Stimulated activated naive CD8-positive, alpha-beta T cell treated with anti-CD3 and anti-CD28 coated beads, Interleukin-15, Interleukin-2, amounts not matched to agents 100 U/mL and 50 U/mL, for 24 hours (primary cell): ENCODE measurements at regions not wholly inside any gene's neighbourhood (a gene's known extent, or its start where the extent isn't known, plus 50 kb on each side); places are given as distances from the start of the nearest gene placed in this dataset.

Experiments
- ATAC-seq: fragments of 150-1000 bp; cut with Tn5 transposase; one replicate; pipeline ENCODE4 v1.10.0; 2021
- DNase-seq: peaks from one replicate; pipeline ENCODE4 v3.0.0; 2021

DNA sequence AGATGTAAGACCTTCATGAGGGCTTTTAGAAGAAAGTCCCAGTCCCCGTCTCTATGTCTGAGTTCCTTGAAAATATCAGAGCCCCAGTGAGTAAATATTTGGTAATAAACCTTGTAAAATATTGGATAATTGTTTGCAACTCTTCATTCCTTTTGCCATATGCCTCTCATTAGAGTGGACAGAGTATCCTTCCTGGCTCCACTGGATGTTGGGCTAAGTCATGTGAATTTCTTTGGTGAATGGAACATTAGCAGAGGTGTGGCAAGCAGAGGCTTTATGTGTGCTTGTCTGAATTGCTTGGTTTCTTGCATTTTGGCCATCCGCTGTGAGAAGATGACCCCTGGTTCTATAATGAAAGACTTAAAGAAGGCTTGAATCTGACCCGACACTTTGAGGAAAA is 490.3 kb downstream of the METTL15 start:
- no peak for ATAC-seq
- DNase-seq: no peak

DNA sequence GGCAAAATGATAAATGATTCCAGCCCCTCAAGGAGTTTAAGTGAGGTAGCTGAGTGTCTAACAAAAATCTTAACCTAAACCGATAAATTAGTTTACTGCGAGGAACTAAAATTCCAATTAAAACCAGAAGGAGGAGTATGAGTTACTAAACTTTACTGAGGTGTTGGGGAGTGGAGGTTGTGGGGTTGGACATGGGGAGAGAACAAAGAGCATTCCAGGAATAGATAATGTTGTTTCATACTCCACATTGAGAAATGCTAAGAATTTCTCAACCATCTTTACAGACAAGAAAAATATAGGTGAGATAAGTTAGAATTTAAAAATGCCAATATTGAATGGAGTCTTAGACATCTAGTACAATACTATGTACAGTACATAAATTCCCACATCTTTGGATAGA is 488.6 kb downstream of the METTL15 start:
- DNase-seq (no peak), ATAC-seq (no peak)

DNA sequence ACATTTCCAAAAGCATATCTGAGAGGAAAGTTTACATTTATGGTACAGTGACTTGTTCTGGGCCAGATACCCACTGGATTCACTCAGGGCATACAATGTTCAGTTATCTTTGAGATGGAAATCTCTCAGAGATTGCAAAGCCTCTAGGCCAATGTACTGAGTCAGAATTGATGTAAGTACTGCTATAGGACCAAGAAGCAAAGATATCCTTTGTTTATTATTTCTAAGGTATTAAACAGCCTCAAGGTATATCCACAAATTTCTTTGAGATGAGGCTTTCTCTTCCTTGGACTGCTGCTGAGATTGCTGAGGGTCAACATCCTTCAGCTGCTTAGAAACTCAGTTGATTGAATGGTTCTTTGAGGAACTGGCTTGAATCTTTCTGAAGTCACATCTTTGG is 484.0 kb downstream of the METTL15 start:
- DNase-seq: no peak
- ATAC-seq: no peak

DNA sequence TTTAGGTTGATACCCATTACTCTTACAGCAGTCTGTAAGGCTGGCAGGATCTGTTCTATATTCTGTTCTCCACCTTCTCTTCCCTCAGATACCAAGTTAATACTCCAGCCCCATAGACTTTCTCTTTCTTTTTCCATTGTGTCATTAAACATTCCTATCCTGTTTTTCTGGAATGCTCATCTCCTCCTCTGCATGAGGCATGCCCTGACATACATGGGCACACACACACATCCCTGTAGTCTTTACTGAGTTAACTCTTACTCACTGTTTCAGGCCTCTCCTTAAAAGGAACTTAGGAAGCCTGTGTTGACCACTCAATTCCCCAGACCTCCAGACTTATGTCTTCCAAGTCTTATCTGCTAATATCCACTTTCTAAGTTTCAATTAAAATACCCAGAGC is 476.8 kb downstream of the METTL15 start:
- no peak for ATAC-seq
- no peak for DNase-seq

DNA sequence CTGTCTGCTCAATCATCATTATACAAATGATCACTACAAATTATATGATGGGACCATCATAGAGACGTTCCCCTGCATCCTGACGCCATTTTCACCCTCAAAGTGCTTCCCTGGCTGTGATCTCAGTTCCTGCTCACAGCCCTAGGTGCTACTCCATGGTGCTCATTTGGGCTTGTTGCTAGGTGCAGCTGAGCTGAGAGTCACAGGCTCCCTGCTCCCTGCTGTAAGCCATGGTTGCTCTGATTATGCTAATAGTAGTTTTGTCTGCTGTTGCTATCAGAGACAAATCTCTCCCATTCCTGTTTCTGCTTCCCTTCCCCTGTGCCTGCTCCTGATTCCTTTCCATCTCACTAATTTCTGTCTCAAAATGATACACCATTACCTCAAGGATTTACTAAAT is 474.3 kb downstream of the METTL15 start:
- no peak for ATAC-seq

DNA sequence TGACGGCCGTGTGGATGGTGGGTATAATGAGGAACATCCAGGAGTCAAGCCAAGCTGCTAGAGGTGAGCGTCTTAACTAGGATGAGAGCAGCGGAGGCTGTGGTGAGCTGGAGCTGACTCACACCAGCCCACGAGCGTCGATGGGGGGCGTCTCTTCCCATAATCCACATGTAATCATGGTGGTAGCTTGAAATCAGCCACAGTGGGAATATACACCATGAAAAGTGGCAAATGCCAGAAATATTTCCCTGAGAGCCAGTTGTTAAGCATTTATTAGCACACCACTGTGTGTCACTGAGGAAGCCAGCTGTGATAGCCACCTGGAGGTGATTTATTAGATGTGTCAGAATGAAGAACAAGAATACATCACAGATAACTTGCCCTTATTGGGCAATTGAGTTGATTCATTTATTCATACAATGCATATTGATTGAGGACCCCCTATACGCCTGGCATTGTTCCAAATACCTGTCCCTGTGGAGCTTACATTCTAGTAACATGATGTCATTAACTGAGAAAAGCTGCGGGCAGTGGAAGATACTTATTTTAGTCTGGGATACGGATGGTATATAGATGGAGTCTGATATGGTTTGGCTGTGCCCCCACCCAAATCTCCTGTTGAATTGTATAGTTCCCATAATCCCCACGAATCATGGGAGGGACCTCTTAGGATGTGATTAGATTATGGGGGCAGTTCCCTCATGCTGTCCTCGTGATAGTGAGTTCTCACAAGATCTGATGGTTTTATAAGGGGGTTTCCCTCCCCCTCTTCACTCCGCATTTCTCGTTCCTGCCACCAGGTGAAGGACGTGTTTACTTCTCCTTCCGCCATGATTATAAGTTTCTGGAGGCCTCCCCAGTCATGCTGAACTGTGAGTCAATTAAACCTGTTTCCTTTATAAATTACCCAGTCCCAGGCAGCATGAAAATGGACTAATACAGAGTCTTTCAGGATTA is 473.4 kb downstream of the METTL15 start:
- no peak for ATAC-seq
- DNase-seq: no peak

More for the DNA sequence above, 474.3 kb downstream of the METTL15 start:
- DNase-seq: no peak

DNA sequence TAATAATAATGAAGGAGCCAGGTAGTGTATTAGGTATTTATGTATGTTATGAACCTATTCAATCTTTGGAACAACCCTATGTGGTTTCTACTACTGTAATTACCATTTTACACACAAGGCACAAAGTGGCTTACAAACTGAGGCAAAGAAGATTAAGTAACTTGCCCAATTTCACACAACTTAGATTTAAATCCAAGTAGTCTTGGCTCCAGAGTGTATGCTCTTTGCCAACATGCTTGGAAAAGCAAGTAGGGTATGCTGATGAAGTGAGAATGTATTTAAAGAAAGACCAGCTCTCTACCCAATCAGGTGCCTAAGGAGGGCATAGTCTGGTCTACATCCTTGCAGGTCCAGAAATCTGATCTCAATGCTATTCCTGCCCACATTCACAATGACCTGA is 463.2 kb downstream of the METTL15 start:
- DNase-seq: no peak
- no peak for ATAC-seq

DNA sequence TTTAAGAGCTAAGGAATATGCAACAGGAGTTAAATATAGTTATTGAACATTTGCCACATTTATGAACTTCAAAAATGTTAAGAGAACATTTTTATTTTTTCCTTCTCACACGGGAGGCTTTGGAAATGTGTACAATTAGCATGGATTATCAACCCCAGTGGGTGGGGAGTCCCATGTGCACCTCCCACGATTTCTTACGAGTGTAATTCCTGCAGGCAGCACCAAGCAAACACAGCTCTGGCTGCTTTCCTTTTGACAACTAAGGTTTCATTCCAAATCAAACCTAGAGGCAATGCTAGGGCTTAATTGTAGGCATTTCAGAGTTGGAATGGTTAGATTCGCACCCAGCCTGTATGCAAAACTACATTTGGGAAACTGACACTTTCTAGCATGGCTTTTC is 460.9 kb downstream of the METTL15 start:
- ATAC-seq: no peak

DNA sequence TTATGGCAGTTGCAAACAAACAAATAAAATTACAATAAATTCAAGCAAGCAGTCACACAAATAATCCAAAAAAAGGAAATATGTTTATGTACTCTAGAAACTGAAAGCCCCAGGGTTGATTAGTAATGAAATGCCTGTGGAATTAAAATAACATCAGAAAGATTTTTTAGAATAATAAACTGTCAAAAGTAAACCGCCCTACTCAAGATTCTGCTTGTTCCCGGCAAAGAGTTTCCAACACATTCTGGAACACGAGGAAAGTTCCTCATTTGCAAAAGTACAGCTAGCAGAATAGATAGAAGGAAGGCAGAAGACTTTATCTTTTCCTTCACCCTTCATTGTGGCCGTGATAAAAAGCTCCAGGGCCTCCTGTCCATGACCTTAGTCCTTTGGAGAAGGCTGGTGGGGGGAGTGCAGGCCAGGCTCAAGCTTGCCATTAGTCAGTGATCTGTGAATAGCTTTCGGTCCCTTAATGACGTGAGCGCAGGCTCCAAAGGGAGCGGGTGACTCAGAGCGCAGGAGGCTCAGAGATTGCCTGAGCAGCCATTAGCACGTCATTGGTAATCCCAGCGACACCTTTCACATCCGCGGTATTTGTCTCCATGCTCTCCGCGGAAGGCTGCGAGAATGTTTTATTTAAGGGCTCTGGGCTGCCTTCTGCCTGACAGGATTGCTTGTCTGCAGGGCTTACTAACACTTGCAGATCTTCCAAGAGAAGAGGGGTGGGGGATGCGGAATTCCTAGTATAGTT is 458.3 kb downstream of the METTL15 start:
- DNase-seq: no peak
- ATAC-seq: no peak

More for the DNA sequence above, 460.9 kb downstream of the METTL15 start:
- DNase-seq: no peak

DNA sequence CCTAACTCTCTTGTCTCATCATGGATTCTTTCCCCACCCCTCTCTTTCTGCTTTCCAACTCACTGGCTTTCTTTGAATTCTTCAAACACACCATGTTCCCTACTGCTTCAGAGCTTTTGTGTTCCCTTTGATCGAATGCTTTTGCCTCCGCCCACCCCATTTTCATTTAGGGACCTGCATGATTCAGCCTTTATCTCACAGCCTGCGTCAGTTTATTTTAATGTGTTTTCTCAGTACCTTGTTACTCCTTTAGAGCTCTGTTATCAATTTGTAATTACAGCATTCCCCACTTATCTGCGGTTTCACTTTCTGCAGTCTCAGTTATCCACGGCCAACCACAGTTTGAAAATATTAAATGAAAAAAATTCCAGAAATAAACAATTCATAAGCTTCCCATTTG is 451.3 kb downstream of the METTL15 start:
- DNase-seq: no peak
- ATAC-seq: no peak

DNA sequence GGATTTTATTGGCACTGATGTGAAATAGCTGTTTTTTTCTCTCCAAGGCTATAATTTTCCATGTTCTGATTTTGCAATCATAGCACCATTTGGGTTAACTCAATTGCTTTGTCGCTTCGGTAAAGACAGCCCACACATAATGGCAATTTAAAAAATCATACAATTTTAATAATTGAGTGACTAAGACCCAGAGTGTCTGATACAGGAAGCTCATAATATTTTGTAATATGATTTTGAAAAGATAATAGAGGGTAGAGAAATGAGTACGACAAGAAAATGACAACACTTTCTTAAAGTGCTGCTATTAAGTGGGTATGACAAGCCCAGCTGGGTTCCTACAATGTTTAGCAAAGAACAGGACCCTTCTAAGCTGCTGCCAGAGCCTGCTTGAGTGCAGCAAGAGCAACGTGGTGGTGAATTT is 439.1 kb downstream of the METTL15 start:
- ATAC-seq (no peak), DNase-seq (no peak)

DNA sequence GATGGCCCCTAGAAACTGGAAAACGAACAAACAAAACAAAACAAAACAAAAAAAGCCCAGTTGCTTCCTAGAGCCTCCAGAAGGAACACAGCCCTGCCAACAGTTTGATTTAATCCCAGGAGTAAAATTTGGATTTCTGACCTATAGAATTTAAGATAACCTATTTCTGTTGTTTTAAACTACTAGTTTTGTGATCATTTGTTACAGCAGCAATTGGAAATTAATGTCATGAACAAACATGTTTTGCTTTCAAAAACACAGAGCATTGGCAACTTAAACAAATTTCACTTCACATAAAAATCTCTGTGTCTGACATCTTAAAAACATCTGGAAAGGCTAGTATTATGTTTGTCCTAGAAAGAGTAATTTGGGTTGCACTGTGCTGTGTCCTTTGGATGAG is 437.3 kb downstream of the METTL15 start:
- DNase-seq: no peak
- no peak for ATAC-seq

DNA sequence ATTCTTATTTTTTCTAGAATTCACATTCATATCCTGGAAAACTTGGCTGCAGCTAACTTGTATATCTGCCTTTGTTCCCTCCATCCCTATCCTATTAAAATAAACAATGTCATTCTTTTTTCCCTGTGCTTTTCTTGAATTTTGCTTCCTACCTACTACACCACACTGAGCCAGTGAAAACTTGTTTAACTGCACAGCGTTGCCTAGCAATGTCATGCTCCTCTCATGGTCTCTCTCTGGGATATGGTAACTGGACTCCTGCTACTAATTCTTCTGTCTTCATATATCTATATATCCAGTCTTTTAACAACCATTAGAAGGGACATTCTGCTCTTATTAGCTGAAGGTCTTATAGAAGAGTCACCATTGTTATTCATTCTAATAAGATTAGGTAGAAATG is 434.4 kb downstream of the METTL15 start:
- no peak for ATAC-seq

DNA sequence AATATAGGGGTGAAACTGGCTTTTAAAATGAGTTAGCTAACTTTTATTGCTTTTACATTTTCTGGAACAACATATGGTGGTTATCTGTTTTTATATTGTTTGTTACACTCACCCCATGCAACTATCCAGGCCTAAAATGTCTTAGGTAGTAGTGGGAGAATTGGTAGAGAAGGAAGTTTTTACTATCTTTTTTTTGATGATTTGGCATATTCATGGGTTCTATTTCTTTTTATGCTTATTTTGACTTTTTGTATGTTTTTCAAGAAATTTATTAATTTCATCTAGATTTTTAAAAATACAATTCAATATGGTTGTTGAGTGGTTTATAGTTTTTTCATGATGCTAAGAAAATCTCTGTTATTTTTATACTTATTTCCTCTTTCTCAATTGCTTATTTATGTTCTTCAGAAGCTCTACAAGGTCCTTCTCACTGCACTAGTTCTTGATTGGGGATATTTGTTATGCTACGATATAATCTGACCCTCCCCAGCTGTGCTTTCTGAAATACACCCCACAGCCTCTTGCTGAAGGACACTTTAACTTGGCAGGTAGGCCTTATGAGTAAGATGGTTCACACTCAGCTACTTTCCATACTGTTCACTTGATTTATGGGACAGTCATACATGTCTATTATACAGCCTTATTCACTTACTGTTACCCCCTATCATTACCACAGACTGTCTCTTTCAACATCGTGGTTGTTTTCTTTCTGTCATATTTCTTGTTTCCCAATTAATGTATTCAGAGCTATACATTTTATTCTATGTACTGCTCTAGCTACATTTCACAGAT is 431.2 kb downstream of the METTL15 start:
- DNase-seq (no peak), ATAC-seq (no peak)

More for the DNA sequence above, 434.4 kb downstream of the METTL15 start:
- no peak for DNase-seq

DNA sequence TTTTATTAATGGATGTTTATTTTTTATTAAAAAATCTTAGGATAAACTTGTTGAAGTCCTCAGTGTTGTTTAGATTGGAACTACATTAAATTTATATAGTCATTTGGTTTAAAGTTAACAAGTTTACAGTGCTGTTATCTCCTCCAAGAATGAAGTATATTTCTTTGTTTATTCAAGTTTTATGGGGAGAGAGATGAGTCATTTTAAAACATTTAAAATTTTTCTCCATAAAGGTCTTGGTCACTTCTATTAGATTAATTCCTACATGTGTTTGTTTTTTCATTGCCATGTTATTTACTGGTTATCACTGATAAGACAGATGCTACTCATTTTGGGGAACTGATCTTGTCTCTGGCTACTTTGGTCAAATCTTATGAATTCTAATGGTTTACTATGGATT is 429.6 kb downstream of the METTL15 start:
- DNase-seq (no peak), ATAC-seq (no peak)

DNA sequence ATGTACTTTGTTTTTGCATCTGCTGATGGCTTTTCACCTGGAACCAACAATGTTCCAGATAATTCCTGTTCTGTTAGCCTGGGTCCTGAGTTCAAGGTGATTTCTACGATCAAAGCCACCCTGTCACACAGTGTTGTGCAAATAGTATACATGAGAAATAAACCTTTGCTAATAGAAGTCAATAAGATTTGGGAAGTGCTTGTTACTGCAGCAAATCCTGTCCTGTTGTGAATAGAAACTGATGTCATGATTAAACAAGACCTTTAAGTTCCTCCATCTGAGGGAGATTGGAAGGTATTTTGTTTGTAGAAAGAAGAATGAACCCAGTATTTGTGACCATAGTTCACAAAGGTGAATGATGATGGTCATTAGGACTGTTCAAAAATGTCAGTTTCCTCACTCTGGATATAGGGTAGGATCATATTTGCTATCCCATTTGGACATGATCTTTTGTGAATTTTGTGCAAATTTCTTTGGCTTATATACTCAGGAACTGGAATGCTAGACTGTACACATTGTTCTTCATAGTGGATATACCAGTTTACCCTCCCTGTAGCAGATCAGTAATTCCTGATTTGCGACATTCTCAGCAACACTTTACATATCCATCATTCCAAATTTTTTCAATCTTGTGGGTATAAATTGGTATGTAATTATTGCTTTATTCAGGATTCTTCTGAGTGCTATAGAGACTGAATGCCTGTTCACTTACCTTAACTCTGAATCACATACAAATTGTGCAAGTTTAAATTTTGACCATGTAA is 428.5 kb downstream of the METTL15 start:
- ATAC-seq (no peak), DNase-seq (no peak)

DNA sequence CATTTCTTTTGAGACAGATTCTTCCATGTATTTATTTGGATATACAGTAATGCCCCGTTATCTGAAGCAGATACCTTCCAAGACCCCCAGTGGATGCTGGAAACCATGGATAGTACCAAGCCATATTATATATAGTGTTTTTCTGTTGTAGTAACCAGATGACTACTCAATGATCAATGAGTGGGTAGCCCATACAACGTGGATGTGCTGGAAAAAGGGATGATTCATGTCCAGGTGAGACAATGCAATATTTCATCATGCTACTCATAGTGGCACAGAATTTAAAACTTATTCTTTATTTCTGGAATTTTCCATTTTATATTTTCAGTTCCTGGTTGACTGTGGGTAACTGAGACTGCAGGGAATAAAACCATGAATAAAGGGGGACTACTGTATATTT is 427.5 kb downstream of the METTL15 start:
- DNase-seq: no peak
- ATAC-seq: no peak

DNA sequence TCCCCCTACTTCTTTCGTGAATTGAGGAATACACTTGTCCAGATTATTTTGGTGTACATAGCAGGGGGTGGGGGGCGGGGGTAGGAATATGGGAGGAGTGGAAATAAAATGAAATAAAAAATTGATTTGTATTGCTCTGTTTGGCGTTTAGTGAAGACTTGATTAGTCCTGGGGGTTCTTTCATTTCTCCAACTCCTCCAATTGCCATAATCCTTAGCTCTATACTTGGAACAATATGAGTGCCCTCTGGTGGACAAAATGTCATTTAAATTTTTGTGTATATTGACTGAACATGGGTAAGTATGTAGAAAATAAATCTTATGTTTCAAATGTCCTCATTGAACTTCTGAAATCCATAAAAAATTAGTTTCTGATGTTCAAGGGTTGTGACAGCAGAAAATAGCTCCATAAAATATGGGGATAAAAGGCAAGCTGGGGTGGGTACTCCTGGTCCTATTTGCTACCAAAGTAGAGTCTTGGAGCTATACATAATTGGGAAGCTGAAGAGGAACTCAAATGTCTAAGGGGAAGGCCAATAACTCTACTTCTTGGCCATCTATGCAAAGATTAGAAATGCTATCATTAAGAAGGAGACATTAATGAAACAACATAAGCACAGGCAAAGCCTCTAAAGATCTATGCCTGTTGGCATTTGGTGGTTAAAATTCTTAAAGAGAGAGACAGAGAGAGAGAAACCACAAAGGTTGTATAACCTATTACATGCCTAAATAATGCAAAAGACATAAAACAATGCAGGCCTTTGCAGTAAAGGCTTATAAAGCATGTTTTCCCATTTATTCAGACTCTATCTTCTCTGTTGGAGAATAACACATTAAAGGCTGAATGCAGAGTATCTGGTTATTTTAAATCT is 421.6 kb downstream of the METTL15 start:
- ATAC-seq: no peak
- DNase-seq: no peak

DNA sequence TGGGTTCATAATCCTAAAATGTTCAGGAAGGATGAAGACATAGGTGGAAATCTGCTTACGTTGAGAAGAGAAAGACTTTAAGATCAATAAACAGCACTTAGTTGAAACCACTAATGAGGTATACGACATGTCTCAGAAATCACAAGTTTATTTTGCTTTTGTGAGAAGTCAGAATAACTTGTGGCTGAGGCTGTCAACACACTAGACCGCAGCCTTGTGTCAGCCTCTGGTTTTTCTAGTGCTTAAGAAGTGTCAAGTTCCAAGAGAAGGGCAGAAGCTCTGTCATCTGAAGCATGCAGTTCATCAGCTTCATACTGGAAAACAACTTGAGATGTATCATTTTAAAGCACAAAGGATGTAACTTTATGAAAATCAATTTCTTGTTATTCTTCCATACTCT is 420.9 kb downstream of the METTL15 start:
- ATAC-seq (no peak), DNase-seq (no peak)

DNA sequence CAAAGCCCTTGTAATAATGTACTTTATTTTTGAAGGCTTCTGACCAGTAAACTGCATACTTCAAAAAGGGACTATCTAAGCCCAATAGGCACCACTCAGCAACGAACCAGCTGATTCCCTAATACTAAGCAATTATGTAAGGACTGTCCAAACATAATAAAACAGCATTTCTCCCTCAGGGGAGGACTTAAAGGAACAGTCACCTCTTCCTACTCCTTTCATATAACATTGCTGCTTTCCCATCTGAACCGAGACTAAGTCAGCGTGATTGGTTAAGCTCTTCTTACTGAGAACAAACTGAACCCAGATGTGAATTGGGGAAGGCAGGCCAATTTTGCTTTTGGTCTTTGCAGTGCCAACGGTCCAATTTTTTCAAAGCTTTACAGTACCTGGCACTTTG is 420.0 kb downstream of the METTL15 start:
- no peak for DNase-seq
- ATAC-seq: no peak

DNA sequence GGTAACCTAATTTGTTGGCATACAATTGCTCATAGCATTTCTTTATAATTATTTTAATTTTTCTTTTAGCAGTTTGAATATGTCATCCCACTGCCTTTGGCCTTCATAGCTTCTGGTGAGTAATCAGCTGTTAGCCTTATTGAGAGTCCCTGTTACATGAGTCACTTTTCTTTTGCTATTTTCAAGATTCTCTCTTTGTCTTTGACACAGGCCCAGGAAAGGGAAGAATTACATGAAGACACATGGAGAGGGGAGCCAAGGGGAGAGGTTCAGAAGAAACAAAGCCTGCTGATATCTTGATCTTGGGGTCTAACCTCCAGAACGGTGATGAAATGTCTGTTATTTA is 418.2 kb downstream of the METTL15 start:
- DNase-seq: no peak

More for the DNA sequence above, 418.2 kb downstream of the METTL15 start:
- ATAC-seq: no peak
